GM12878 (cell line): ENCODE measurements at regions not wholly inside any gene's neighbourhood (a gene's known extent, or its start where the extent isn't known, plus 50 kb on each side); places are given as distances from the start of the nearest gene placed in this dataset.

Source experiments
- ELK1 ChIP-seq: IDR thresholded peaks from 2 replicates; pipeline ENCODE4 v1.6.1; 2012; ENCODE audit warnings: low read depth, low read length, improper control_type of control experiment
- IKZF1 ChIP-seq: fragments of 450-650 bp; conservative IDR thresholded peaks from 2 replicates; pipeline ENCODE4 v1.6.1; 2017; ENCODE audit warnings: antibody characterized with exemption, mild to moderate bottlenecking
- MEF2A ChIP-seq: IDR thresholded peaks from 2 replicates; pipeline ENCODE4 v1.6.1; 2011; ENCODE audit warnings: low read depth, mild to moderate bottlenecking, low read length, moderate library complexity; ENCODE audit not compliant: insufficient read depth
- POLR2AphosphoS2 ChIP-seq: IDR thresholded peaks from 2 replicates; pipeline ENCODE4 v1.6.1; 2011; ENCODE audit warnings: low read depth, mild to moderate bottlenecking, low read length, improper control_type of control experiment, moderate library complexity
- PRDM15 ChIP-seq: fragments of 450-650 bp; formaldehyde crosslinking; IDR thresholded peaks from 2 replicates; pipeline ENCODE4 v1.4.0; 2020; ENCODE audit warnings: mild to moderate bottlenecking, moderate library complexity
- ZNF217 ChIP-seq: fragments of 450-650 bp; IDR thresholded peaks from 2 replicates; pipeline ENCODE4 v1.6.1; 2017; ENCODE audit warnings: antibody characterized with exemption, mild to moderate bottlenecking
- ZNF592 ChIP-seq: fragments of 450-650 bp; IDR thresholded peaks from 2 replicates; pipeline ENCODE4 v1.6.1; 2017; ENCODE audit warnings: mild to moderate bottlenecking, moderate library complexity

- TF ChIP-seq ELK1 (no peak), MEF2A (no peak), POLR2AphosphoS2 (no peak), PRDM15 (CRISPR knock-in tag) (no peak), ZNF217 (no peak), ZNF592 (no peak), IKZF1 (no peak)
Measured at GRCh38 chr18:75346671-75347070, 80.8 kb downstream of the SMIM21 start (continued).
